T47D (cell line): ENCODE measurements at regions not wholly inside any gene's neighbourhood (a gene's known extent, or its start where the extent isn't known, plus 50 kb on each side); places are given as distances from the start of the nearest gene placed in this dataset.
A peak's percentile ranks its signal among the peaks of the same experiment; 100 is the strongest.

Source experiments
- DNase-seq, 2 experiments: peaks; one replicate each; pipeline versions ENCODE4 v3.0.0 to v3.0.0-alpha.2; 2011 to 2012; ENCODE audit warnings: low read depth in 1 of 2, low spot score in 1 of 2
- JUND ChIP-seq: IDR thresholded peaks from 2 replicates; pipeline ENCODE4 v1.6.1; 2012; ENCODE audit warnings: low read depth
- in situ Hi-C: cut with HindIII; loops from 2 replicates; pipeline ENCODE4 v1.10.0; 2016; ENCODE audit warnings: low sequenced_read_pairs, low pct_unique_long_range_greater_than_20kb

DNA sequence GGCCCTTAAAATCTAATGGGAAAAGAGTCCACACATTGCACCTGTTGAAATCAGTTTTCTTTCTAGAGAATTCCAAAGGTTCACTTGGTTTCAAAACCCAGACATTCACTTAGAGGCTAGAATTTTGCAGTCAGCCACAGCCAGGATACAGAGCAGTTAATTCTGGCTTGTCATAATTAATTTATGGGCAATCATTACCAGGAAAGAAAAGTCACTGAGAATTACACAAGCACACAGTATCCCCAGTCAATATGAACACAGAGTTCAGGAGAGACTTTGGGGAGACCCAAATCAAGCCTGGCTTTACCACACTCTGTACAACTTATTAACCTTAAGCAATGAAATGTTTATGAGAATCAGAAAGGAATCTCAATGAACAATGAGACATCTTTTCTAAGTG lies 224.3 kb upstream of the SOX21 start:
- DNase-seq, result no peak
- TF ChIP-seq JUND, result no peak
- in situ Hi-C loops, result no loop called here

DNA sequence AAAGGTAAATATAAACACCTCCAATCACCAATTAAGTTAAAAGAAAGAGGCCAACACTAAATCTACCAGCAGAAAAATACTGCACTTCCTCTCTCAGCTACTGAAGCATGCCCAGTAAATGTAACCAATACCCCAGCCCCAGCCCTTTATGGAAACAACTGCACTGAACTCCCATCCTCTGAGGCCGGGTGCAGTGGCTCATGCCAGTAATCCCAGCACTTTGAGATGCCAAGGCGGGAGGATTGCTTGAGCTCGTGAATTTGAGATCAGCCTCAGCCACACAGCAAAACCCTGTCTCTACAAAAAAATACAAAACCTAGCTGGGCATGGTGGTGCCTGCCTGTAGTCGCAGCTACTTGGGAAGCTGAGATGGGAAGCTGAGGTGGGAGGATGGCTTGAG lies 221.6 kb upstream of the SOX21 start:
- no peak for DNase-seq
- in situ Hi-C loops, result no loop called here
- TF ChIP-seq JUND, result no peak

DNA sequence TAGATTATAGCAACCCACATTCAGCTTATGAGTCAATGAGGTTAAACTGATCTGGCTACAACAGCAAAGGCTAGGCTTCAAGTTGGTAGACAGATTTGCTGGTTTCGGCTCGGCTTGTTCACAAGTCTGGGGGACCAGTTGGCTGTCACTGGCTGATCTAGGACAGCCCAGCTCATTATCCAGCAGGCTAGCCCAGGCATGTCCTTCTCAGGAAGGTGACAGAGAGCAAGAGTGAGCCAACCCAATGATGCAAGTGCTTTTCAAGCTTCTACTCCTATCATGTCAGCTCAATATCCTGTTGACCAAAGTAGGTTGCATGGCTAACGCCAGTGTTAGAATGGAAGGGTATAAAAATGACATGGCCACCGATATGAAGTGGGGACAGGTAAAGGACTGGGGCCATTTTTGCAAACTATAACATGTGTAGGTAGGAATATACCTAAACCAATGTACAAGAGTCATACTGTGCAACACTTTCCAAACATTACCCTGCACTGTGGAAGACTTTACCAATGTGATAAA lies 220.9 kb upstream of the SOX21 start:
- TF ChIP-seq JUND, result no peak
- in situ Hi-C loops, result no loop called here
- no peak for DNase-seq

DNA sequence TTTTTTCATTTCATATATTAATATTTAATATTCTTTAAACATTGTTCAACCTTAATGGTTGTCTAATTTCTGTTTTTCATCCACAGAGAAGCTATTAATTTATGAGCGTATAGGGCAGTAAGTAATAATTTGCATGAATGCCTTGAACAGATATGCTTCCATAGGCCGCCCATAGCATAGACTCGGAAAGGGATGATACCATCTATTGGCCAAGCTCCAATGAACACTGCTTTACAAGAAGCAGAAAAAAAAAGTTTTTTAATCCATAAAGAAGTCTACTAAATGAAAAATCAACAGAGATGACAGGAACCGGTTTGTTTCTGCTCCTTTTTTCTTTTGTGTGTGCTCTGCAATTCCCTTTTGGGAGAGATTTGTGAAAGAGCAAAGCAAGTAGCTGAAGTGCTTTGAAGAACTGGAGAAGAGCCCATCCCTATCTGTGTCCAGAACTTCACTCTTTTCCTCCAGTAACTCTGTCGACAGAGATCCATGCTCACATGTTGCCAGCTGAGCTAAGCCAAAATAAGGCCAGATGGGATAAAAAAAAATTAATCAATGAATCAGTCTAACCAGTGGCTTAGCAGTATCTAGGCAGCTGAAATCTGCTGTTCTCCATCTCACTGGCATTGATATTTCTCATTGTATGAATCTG lies 215.9 kb upstream of the SOX21 start:
- no peak for TF ChIP-seq JUND
- no peak for DNase-seq
- in situ Hi-C loops, result no loop called here

DNA sequence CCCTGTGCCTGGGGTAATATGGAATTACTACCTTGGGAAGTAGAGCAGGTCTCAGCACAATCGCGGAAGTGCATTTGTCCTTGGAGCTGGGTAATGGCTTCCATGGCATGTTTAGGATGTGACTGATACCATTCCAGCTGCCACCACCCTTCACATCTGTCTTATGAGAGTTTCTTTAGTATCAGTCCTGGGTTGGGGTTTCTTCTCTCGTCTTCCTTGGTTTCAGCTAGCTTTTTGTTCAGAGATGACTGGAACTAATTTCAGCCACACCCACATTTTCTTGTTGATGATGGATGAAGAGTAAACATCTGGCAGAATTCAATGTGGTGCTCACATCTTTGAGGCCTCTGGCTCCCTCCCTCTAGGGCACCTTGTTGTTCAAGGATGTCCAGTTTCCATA lies 212.9 kb upstream of the SOX21 start:
- in situ Hi-C loops, result no loop called here
- no peak for DNase-seq
- no peak for TF ChIP-seq JUND

DNA sequence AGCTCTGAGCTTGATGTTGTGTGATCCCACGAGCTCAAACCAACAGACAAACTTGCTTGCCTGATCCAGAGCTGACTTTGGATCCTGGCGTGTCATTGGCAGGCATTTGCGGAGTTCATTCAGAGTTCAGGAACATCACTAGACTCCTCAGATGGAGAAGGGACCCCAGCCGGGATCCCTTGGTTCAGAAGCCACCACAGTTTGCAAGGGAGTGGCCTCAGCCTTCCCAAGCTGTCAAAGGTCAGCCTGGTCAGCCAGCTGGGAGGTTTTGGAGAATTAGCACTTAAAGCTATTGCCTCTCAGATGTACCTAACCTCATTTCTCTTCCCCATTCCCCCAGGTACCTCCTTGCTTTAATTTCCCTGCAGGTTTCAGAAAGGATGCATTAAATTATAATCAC lies 208.8 kb upstream of the SOX21 start:
- in situ Hi-C loops, result no loop called here
- no peak for TF ChIP-seq JUND
- DNase-seq, result no peak

DNA sequence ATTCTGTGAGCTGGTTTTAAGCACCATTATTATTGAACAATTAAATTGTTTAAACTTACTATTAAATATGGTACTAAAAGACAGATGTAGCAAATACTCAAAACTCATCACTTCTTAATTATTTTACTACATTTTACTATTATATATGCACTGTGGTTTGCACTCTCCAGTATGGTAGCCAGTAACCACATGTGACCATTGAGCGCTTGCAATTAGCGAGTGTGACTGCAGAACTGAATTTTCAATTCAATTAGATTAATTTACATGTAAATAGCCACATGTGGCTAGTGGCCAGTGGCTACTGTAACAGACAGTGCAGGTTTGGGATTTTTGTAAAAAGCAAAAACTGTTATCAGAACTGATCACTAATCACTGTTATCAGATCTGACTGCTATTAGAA lies 208.2 kb upstream of the SOX21 start:
- no peak for TF ChIP-seq JUND
- in situ Hi-C loops, result no loop called here
- DNase-seq, result no peak

DNA sequence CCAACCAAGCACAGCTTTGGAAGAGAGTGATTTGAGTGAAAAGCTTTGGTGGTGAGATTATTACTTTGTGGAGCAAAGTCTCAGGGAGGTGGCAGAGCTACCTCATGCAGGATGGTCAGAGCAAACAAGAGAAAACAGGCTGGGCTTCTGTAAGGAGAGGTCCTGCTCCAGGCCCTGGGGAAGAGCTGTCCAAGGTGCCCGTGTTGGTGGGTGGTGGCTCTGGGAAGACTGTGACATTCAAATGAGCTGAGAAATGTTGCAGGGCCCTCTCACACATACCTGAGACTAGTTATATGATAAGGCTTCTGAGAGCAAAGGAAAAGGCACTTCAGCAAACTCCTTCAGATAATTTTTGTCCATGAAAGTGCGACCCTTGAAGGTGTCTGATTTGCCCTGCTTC lies 205.5 kb upstream of the SOX21 start:
- in situ Hi-C loops, result no loop called here
- no peak for TF ChIP-seq JUND
- peak in 1 of 2 experiments; percentile 39 for DNase-seq

DNA sequence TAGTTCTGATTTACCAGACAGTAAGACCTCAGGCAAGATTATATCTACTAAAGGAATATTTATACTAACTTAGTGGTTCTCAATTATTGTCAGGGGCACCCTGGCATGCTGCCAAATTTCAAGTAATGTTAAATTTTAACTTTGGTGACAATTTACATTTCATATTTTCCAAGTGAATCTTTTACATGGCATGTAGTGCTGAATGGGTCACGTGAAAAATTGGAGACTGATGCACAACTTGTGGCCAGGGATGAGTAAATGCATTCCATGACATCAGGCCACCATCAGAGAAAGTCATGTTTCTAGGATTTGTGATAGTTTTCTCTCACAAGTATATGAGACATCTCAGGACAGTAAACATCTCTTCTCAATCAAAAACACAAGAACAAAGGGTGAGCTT lies 202.6 kb upstream of the SOX21 start:
- TF ChIP-seq JUND, result no peak
- DNase-seq, result no peak
- in situ Hi-C loops, result no loop called here

DNA sequence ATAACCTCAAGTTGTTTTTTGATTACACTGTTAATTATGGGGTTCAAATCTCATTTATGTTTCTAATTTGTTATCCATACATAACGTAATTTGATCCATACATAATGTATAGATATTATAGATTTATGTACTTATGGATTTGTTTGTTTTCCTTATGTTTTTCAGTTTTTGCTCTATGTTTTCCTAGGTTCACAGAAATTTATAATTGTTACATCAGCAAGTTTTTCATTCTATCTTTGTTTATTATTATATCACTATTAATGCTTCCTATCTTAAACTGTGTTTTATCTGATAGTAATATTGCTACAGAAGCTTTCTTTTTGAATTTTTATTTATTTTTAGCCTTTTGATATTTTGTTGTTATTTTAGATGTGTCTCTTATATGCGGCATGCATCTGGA lies 194.3 kb upstream of the SOX21 start:
- in situ Hi-C loops, result no loop called here
- no peak for DNase-seq
- TF ChIP-seq JUND, result no peak

DNA sequence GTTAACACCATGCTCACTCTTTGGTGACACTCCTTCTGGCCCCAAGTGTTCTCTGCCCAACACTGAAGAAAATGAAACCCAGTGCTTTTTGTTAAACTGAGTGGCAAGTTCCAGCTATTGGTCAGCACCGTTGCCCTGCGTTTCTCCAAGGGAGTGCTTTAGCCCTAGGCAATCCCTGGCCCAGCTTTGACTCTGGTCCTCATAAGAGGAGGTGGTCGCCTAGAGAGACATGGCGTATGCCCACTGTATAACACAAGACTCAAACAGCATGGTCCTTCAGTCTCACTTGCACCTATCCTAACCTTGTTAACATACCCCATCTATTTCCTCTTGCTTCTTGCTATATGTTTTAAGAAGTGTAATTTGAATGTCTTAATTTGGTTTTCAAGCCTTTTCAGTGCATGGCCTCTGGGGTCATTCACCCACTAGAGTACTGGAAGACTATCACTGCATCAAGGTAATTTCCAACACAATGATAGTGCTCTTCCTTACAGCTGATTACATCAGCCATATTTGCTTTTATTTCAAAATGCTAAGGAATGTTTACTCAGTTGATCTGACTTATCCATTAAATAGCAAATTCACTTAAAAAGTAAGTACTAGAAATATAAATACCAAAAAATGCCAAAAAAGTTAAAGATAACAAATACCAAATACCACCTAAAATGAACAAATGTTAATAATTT lies 190.5 kb upstream of the SOX21 start:
- DNase-seq, result no peak
- TF ChIP-seq JUND, result no peak
- in situ Hi-C loops, result no loop called here

DNA sequence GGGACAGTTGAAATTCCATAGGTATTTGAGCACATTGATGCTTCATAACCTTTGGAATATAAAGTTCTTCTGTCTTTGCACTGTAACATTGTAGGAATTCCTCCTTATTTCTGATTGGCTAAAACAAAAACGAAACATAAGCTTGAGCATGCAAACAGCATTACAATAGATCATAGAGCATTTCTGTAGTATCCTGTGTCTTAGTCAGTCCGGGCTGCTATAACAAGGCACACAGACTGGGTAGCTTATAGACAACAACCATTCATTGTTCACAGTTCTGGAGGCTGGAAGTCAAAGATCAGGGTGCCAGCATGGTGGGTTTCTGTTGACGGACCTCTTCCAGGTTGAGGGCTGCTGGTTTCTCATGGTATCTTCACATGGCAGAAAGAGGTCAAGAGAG lies 188.7 kb upstream of the SOX21 start:
- in situ Hi-C loops, result no loop called here
- DNase-seq, result no peak
- TF ChIP-seq JUND, result no peak

DNA sequence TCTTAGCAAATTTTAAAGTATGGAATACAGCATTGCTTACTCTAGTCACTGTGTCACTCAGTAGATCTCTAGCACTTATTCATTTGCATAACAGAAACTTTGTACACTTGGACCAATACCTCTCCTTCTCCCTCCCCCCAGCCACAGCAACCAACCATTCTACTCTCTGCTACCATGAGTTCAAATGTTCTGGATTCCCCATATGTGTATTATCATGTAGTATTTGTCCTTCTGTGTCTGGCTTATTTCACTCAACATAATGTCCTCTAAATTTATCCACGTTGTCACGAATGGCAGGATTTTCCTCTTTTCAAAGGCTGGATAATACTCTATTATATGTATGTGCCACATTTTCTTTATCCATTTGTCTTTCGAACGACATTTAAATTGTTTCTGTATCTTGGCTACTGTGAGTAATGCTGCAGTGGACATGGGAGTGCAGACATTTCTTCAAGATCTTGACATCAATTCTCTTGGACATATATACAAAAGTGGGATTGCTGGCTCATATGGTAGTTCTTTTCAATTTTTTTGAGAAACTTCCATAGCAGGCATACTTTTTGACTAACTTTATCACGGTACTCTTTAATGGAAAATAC lies 184.5 kb upstream of the SOX21 start:
- DNase-seq, result no peak
- no peak for TF ChIP-seq JUND
- in situ Hi-C loops, result no loop called here

DNA sequence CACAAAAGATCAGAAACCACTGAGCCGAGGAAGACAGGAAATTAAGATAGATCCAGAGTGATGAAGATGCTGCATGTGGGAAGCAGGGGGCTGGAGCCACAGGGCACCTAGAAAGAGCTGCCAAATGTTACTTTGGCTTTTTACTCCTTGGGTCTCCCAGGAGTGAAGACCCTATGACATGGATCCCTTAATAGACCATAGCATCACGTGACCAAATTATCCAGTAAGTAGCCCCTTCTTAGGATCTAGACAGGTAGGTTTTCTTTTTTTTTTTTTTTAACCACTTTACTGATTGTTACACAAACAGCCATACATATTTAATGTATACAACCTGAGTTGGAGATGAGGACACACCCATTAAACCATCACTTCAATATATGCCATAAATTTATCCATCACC lies 183.9 kb upstream of the SOX21 start:
- in situ Hi-C loops, result no loop called here
- no peak for DNase-seq
- TF ChIP-seq JUND, result no peak
